GM20000 (cell line): ENCODE measurements at regions not wholly inside any gene's neighbourhood (a gene's known extent, or its start where the extent isn't known, plus 50 kb on each side); places are given as distances from the start of the nearest gene placed in this dataset.

Experiments used
- DNase-seq: peaks from one replicate; pipeline ENCODE4 v3.0.0; 2012; ENCODE audit warnings: low spot score
- TF ChIP-seq, protein P1 (sequence below): IDR thresholded peaks from 2 replicates; pipeline ENCODE4 v1.5.1; 2012; ENCODE audit warnings: mild to moderate bottlenecking, control low read depth; ENCODE audit errors: extremely low read depth, missing control alignments

DNA sequence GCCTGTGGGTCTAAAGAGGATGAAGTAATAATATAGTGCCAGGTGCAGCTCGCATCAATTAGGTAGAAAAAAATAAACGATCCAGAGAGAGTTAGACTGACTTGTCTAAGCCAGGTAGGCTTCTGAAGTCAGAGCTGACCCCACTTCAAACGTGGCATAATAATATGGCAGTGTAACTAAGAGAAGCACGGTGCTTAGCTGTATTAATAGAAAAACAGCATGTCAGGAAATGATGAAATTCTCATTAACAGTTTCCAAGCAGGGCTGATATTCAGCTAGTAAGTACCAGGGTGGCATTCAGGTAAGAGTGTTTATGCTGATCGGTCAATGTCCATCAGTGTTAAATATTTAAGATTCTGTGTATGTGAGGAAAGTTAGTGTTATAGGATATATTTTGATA is 145.8 kb upstream of the SAMSN1 start:
- no peak for DNase-seq
- TF ChIP-seq, protein P1, sequence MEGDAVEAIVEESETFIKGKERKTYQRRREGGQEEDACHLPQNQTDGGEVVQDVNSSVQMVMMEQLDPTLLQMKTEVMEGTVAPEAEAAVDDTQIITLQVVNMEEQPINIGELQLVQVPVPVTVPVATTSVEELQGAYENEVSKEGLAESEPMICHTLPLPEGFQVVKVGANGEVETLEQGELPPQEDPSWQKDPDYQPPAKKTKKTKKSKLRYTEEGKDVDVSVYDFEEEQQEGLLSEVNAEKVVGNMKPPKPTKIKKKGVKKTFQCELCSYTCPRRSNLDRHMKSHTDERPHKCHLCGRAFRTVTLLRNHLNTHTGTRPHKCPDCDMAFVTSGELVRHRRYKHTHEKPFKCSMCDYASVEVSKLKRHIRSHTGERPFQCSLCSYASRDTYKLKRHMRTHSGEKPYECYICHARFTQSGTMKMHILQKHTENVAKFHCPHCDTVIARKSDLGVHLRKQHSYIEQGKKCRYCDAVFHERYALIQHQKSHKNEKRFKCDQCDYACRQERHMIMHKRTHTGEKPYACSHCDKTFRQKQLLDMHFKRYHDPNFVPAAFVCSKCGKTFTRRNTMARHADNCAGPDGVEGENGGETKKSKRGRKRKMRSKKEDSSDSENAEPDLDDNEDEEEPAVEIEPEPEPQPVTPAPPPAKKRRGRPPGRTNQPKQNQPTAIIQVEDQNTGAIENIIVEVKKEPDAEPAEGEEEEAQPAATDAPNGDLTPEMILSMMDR = no peak

DNA sequence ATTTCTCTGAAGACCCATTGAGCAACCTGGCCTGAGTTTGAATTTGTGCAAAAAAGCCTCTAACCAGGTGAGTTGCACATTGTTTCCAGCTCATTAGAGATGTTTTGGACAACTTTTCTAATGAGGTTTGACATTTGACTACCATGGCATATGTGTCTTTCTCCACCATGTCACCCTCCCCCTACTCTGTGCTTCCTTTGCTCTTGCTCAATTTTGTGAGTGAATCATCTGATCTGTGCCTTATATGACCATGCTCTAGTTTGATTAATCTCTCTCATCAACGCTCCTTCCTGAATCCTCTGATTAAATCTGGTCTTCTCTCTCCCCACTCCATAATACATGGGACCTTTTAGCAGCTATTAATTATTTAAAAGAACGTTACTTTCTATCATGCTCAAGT is 144.8 kb upstream of the SAMSN1 start:
- TF ChIP-seq, protein P1 = no peak
- no peak for DNase-seq

DNA sequence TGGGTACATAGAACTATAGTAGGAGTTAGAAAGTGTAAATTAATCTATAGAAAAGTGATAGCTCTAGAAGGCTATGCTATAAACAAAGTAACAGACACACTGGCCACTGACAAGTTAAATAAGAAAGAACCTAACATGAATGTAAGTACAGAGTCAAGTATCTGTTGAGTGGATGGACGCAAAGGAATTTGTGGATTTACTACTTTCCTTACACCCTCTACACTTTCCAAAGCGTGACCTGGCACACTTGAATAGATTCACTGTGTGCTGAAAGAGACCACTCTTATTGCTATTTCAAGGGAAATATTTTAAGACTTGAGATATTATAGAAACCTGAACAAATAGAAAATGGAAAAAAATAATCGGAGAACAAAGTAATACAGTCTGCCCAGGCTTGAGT is 142.8 kb upstream of the SAMSN1 start:
- no peak for DNase-seq
- TF ChIP-seq, protein P1 = no peak

DNA sequence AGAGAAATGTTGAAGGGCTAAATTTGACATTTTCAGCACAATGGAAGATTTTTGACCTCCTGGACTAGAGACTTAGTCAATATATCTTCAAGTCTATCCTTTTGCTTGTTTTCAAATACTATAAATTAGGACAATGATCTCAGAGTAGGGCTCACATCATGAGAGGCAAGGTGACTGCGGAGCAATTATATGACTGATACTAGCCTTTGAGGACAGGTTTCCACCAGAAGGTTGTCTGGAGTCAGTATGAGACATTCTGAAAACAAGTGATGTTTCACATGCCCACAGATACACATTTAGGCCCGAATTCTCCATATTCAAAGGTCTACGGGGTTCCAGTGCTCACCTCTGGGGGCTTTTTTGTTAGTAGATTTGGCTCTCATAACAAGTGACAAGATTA is 142.3 kb upstream of the SAMSN1 start:
- no peak for DNase-seq

DNA sequence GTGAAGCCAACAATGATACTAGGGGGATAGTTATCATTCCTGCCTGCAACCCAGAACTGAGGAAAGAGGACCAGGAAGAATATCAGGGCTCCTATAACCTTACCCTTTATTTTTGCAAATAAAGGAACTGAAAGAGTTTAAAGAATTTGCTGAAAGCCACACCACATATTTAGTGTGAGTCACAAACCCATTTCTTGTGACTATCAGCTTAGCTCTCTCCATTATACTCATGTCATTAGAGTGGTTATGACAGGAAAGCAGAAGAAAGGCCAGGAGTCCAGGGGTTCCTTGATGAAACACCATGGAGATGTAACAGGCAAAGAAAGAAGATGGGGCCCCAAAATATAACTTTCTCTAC is 141.1 kb upstream of the SAMSN1 start:
- TF ChIP-seq, protein P1 = no peak
- no peak for DNase-seq

More for the DNA sequence above, 142.3 kb upstream of the SAMSN1 start:
- TF ChIP-seq, protein P1 = no peak

DNA sequence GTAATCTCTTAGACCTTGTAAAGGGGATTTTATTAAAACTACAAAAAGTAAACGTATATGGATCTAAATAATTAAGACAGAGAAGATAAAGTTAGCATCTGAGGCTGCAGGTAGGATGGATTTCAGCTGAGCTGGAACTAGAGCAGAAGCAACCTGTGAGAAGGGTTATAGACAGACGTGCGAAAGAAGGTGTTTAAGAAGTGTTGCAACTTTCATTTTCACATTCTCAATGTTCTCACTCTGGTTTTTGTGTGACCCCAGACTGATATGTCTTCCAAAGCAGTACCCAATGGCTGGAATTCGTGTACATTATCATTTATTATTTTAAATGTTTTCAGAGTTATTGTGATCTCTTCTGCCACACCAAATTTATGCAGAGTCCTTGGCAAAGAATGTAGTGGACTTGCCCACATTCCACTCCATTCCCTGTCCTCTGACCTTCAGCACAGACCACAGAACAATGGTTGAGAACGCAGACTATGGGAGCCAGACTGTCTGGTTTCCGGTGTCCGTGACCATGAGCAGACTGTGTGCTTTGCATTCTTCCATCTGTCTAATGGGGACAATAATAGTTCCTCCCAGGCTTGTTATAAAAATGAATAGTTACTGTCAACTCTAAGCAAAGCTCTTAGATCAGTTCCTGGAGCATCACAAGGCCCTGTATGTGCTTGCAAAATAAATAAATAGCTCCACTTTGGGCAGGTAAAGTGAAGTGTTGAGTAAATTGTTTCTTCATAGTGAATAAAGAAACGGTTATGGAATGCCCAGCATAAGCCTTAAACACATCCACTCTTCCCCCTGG is 140.6 kb upstream of the SAMSN1 start:
- DNase-seq = peak; percentile 20
- TF ChIP-seq, protein P1 = no peak

DNA sequence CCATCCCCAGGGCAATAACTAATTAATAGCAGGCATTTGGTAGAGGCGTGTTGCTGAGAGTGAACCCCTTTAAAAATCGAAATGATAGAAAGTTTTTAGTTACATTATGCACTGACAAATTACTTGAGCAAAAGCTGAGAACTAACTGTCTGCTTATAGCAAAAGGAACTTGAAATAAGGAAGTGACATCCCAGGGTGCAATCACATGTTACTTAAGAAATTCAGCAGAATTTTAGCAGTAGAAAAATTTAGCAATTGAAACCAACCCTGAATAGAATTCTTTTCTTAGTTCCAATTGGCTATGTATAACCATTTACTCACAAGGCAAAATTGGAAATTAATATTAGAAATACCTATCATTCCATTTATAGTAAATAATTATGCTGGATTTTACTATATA is 139.5 kb upstream of the SAMSN1 start:
- TF ChIP-seq, protein P1 = no peak
- DNase-seq = no peak
